ENCODE measurements at regions not wholly inside any gene's neighbourhood (a gene's known extent, or its start where the extent isn't known, plus 50 kb on each side); places are given as distances from the start of the nearest gene placed in this dataset.

DNA sequence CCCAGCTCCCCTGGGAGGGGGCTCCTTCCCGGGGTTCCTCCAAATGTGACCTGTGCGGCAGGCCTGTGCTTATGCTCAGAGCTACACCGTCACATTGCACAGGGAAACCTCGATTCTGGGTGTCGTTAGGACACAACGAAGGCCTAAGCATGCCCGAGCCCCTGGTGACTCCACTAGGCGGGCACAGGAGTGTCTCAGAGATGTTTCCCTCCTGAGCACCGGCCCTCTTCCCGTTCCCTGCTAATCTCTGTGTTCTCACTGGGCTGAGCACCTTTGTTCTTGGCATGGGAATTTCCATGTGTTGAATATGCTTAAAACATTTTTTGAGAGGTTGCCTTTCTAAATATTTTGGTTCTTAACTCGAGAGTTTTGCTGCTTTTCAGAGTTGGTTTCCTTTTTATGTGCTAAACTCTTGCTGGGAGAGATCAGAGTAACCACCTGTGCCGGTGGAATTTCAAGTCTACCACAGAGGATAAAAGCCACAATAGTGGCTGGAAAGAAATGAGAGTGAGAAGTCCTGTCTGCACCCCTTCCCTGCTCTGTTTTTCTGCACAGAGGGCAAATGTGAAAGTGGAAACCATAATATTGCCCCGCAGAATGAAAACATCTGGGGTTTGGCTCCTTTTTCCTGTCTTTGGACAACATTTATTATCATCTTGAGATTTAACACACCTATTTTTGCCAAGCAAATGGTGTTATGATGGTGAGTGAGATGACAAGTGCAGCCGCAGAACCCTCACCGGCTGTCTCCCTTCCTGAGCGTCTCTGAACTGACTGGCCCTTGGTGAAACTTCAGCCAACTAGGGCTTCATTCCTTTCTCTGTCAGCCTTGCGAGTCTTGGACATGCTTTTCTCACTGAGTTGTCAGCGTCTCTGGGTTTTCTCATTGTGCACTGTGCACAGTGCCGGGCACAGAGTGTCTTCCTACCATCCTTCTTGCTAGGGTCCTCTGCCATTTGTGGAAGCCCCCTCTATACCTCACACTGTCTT lies 154.1 kb downstream of the VAPA start:
- DNase-seq (ENCODE audit: low spot score), result no peak
- TF ChIP-seq, protein P1, sequence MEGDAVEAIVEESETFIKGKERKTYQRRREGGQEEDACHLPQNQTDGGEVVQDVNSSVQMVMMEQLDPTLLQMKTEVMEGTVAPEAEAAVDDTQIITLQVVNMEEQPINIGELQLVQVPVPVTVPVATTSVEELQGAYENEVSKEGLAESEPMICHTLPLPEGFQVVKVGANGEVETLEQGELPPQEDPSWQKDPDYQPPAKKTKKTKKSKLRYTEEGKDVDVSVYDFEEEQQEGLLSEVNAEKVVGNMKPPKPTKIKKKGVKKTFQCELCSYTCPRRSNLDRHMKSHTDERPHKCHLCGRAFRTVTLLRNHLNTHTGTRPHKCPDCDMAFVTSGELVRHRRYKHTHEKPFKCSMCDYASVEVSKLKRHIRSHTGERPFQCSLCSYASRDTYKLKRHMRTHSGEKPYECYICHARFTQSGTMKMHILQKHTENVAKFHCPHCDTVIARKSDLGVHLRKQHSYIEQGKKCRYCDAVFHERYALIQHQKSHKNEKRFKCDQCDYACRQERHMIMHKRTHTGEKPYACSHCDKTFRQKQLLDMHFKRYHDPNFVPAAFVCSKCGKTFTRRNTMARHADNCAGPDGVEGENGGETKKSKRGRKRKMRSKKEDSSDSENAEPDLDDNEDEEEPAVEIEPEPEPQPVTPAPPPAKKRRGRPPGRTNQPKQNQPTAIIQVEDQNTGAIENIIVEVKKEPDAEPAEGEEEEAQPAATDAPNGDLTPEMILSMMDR (IDR thresholded peaks at IDR 0.05), result no peak
- ATAC-seq (ENCODE audit: low FRiP score), result no peak

DNA sequence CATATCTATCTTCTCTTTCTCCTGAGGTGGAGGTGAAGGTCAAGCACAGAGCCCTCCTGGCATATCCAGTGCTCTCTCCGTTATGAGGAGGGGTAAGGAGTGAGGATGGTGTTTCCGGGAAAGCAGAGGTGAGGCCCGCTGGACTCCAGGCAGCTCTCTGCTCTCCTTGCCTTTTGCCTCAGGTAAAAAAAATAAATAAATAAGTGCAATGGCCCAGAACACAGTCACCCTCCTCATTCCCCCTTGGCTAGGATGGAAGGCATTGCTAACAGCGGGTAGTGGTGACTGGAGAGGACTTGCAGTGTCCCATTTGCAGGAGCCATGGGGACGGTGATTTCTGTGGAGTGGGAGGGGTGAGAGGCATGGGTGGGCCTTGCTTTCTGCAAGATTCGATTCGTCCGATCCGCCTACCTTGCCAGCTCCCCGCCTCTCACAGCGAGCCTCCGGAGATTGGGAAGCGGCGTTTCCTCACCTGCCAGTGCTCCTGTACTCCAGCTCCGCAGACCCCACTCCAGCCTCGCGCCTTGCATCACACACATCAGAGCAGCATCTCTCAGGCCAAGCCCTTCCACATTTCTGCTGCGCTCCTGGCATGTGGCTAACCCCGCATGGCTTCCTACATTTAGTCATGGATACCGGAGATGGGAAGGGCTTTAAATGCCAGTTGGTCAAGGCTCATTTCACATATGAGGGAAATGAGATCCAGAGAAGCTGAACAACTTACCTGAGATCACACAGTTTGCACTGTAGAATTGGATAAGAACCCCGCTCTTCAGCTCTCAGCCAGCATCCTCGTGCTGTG lies 155.2 kb downstream of the VAPA start:
- no peak for ATAC-seq (ENCODE audit: low FRiP score)
- TF ChIP-seq, protein P1 (IDR thresholded peaks at IDR 0.05), result no peak
- DNase-seq (ENCODE audit: low spot score), result no peak

DNA sequence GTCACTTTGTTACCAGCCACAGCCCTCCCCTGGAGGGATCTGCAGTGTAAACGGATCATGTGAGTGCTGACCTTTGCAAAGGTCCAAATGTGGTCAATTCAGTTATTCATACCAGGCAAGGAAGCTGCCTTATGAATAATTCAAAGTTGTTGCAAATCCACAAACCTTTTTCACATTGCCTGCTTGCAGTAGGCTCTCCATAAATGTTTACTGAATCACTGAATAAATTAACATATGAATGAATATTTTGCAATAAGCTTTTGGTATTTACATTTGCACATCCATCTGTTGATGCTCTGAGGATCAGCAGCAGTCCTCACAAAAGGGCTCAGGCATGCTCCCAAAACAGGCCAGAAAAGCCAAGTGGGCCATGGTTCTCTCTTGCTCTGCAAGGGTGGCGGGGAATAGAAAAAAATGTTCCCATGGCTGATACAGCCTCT lies 156.8 kb downstream of the VAPA start:
- TF ChIP-seq, protein P1 (IDR thresholded peaks at IDR 0.05), result no peak
- no peak for ATAC-seq (ENCODE audit: low FRiP score)
- DNase-seq (ENCODE audit: low spot score), result no peak

DNA sequence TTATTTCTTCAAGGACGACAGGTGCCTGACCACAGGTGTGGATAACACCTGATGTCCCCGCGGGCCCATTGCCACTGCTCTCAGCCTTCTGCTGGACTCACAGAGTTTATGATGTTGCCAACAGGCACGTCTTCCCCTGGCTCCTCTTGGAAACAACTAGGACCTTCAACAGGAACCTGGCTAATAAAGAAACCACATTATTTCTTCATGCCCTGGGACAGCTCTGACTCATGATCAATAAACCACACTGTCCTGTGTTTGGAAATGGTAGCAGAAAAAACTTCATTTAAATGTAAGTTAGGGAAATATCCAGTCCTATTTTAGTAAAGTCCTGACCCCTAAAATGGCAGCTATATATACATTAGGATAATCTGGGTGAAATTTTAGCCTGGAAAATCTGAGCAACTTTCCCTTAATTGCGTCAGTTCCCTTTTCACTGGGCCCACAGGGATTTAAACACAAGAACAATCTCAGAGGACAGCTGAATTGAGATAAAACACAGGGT lies 158.9 kb downstream of the VAPA start:
- TF ChIP-seq, protein P1 (IDR thresholded peaks at IDR 0.05), result no peak
- ATAC-seq (ENCODE audit: low FRiP score) (no peak), DNase-seq (ENCODE audit: low spot score) (no peak)

DNA sequence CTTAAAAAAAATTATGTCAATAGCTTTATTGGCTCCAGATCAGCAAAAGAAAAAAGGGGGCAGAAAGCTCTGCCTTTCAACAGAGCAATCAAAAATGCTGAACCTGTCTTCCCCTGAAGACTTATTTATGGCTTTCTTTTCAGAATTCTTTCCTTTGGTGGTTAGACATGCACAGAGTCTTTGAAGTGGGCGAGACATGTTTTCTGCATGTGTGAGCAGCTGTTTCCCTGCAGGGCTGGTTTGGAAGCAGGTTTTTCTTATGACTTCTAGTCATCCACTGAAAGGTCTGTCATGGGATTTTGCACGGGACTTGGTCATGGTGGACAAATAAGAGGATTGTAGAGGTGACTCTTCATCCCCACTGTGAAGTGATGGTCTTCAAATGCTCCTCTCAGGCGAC lies 160.3 kb downstream of the VAPA start:
- ATAC-seq (ENCODE audit: low FRiP score) (no peak), DNase-seq (ENCODE audit: low spot score) (no peak)
- TF ChIP-seq, protein P1 (IDR thresholded peaks at IDR 0.05), result no peak

DNA sequence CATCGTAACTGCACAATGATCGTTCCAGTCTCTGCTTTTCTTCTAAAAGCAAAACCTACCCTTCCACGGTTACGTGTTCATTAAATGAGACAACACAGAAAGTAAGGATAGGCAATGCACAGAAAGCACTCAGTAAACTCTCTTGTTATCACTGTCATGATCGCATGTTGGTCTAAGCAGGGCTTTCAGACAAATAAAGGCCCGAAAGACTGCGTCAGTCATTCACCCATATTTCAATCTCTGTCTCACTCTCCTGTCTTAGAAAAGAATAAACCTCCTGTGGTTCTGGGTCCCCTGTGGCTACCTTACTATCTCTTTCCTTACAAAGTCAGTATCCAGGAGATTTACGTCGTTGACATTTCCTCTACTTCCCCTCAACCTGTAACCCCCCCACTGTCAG lies 160.9 kb downstream of the VAPA start:
- TF ChIP-seq, protein P1 (IDR thresholded peaks at IDR 0.05), result no peak
- DNase-seq (ENCODE audit: low spot score) (no peak), ATAC-seq (ENCODE audit: low FRiP score) (no peak)
